HG03469 (cell line): ENCODE measurements at regions not wholly inside any gene's neighbourhood (a gene's known extent, or its start where the extent isn't known, plus 50 kb on each side); places are given as distances from the start of the nearest gene placed in this dataset.

Experiments
- ATAC-seq: cut with Tn5 transposase; IDR thresholded peaks from one replicate; pipeline ENCODE4 v1.9.1; 2021; ENCODE audit warnings: mild to moderate bottlenecking, moderate library complexity, moderate number of reproducible peaks; ENCODE audit not compliant: unreplicated experiment

- no peak for ATAC-seq
These were observed 244.9 kb upstream of the RGS6 start for GRCh38 chr14:71687166-71687831.

- ATAC-seq = no peak
These were observed 243.7 kb upstream of the RGS6 start for GRCh38 chr14:71688576-71688975.

GRCh38 chr14:71690478-71690877 is 241.8 kb upstream of the RGS6 start:
- ATAC-seq = no peak

- ATAC-seq = no peak
These were observed 239.7 kb upstream of the RGS6 start for GRCh38 chr14:71692496-71692895.

GRCh38 chr14:71693381-71693780 is 238.8 kb upstream of the RGS6 start:
- ATAC-seq = no peak

GRCh38 chr14:71694591-71695530 is 237.4 kb upstream of the RGS6 start:
- no peak for ATAC-seq

GRCh38 chr14:71695611-71696350 is 236.4 kb upstream of the RGS6 start:
- ATAC-seq = no peak

GRCh38 chr14:71698027-71698426 is 234.2 kb upstream of the RGS6 start:
- no peak for ATAC-seq

GRCh38 chr14:71698673-71699072 is 233.6 kb upstream of the RGS6 start:
- ATAC-seq = no peak

- no peak for ATAC-seq
These were observed 230.2 kb upstream of the RGS6 start for GRCh38 chr14:71701990-71702389.

GRCh38 chr14:71702786-71703185 is 229.4 kb upstream of the RGS6 start:
- no peak for ATAC-seq

GRCh38 chr14:71703477-71703876 is 228.8 kb upstream of the RGS6 start:
- ATAC-seq = no peak

GRCh38 chr14:71704210-71704609 is 228.0 kb upstream of the RGS6 start:
- ATAC-seq = no peak

- ATAC-seq = no peak
These were observed 226.8 kb upstream of the RGS6 start for GRCh38 chr14:71705460-71705859.

GRCh38 chr14:71709076-71709475 is 223.2 kb upstream of the RGS6 start:
- no peak for ATAC-seq

- ATAC-seq = no peak
These were observed 222.2 kb upstream of the RGS6 start for GRCh38 chr14:71709987-71710386.

GRCh38 chr14:71711125-71711524 is 221.1 kb upstream of the RGS6 start:
- no peak for ATAC-seq

- ATAC-seq = no peak
These were observed 220.6 kb upstream of the RGS6 start for GRCh38 chr14:71711619-71712018.

GRCh38 chr14:71712478-71712877 is 219.8 kb upstream of the RGS6 start:
- no peak for ATAC-seq

- no peak for ATAC-seq
These were observed 219.2 kb upstream of the RGS6 start for GRCh38 chr14:71713016-71713415.

- ATAC-seq = no peak
These were observed 218.8 kb upstream of the RGS6 start for GRCh38 chr14:71713451-71713850.
